Thoracic aorta (tissue), 2 donors: ENCODE measurements at regions not wholly inside any gene's neighbourhood (a gene's known extent, or its start where the extent isn't known, plus 50 kb on each side); places are given as distances from the start of the nearest gene placed in this dataset.

Experiments
- ATAC-seq: fragments of 150-250 bp; one replicate; pipeline ENCODE4 v1.8.0; 2017; ENCODE audit warnings: low read depth; ENCODE audit not compliant: insufficient number of reproducible peaks, low FRiP score
- DNase-seq: peaks from one replicate; pipeline ENCODE4 v3.0.0-alpha.2; 2020; ENCODE audit warnings: low spot score
- H3K27ac ChIP-seq, 2 donors: fragments of 200-600 bp; sonication (generic); 1 replicate in 1 of 2; 2 replicates in 1 of 2; pipeline ENCODE4 v1.5.1; 2016; ENCODE audit warnings: mild to moderate bottlenecking in 2 of 2, moderate library complexity in 2 of 2
- H3K27me3 ChIP-seq: fragments of 200-600 bp; sonication (generic); replicated peaks from 2 replicates; pipeline ENCODE4 v1.6.0; 2016; ENCODE audit warnings: mild to moderate bottlenecking; ENCODE audit not compliant: insufficient read depth
- H3K36me3 ChIP-seq: fragments of 200-600 bp; sonication (generic); one replicate; pipeline ENCODE4 v1.5.1; 2016
- H3K4me1 ChIP-seq, 2 donors: fragments of 200-600 bp; sonication (generic); 1 replicate in 1 of 2; 2 replicates in 1 of 2; pipeline versions ENCODE4 v1.5.1 to v1.6.0; 2016; ENCODE audit warnings: low read depth in 2 of 2, mild to moderate bottlenecking in 1 of 2; ENCODE audit not compliant: control insufficient read depth in 1 of 2
- H3K4me3 ChIP-seq: fragments of 200-600 bp; sonication (generic); 2 replicates; pipeline ENCODE4 v1.5.1; 2016; ENCODE audit warnings: mild to moderate bottlenecking
- H3K9me3 ChIP-seq: fragments of 200-600 bp; sonication (generic); 2 replicates; pipeline ENCODE4 v1.5.1; 2016
- CTCF ChIP-seq: fragments of 200-600 bp; sonication (generic); IDR thresholded peaks from one replicate; pipeline ENCODE4 v1.5.1; 2019; ENCODE audit warnings: antibody characterized with exemption

DNA sequence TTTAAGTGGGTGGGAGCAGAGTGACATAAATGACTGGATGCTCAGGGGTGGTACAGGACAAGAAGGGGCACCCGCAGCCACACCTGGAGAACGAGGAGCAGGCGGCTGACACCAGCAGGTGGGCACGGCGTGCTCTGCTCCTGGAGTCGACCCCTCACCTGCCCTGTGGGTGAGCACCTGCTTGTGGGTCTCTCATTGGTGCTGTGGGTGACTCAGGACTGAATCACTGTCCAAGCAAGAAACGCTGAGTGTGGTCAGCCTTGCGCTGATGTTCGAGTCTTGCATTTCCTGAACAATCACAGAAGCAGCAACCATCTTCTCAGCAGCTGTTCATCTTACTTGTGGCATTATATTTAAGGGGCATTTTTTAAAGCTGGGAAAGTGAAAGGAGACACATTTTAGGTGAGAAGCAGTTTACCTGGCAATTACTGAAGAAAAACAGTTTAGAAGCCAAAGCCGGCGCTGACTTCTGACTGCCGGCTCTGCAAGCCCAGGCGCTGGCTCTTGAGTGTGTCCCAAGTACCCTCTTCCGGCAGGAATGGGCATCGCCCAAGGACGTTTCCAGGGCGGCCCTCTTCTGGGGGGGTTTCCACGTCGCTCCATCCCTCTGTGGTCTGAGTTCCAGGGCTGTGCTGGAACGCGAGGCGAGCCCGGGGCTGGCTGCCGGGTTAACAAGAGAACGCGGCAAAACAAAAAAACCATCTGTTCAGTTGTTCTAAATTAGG lies 145.2 kb upstream of the PFKP start:
- H3K4me1 ChIP-seq = no peaks in the 10 kb centered on the region
- H3K27ac ChIP-seq = no peak overlapping the region
- no peaks in the 10 kb centered on the region for H3K27me3 ChIP-seq
- ATAC-seq (no peak), DNase-seq (no peak)
- H3K4me3 ChIP-seq = no peak overlapping the region
- H3K36me3 ChIP-seq = no peaks in the 10 kb centered on the region
- TF ChIP-seq CTCF = no peak
- H3K9me3 ChIP-seq = no peaks in the 10 kb centered on the region

GRCh38 chr10:2920637-2921036 lies 146.7 kb upstream of the PFKP start:
- DNase-seq = no peak
- Histone ChIP-seq H3K9me3 (no peaks in the 10 kb centered on the region), H3K4me1 (no peaks in the 10 kb centered on the region), H3K4me3 (no peak overlapping the region), H3K36me3 (no peaks in the 10 kb centered on the region), H3K27ac (no peak overlapping the region), H3K27me3 (no peaks in the 10 kb centered on the region)
- ATAC-seq = no peak
- TF ChIP-seq CTCF = no peak

- no peak for TF ChIP-seq CTCF
- Histone ChIP-seq H3K36me3 (no peaks in the 10 kb centered on the region), H3K4me1 (no peaks in the 10 kb centered on the region), H3K27me3 (no peaks in the 10 kb centered on the region), H3K4me3 (no peak overlapping the region), H3K9me3 (no peaks in the 10 kb centered on the region), H3K27ac (no peak overlapping the region)
- DNase-seq (no peak), ATAC-seq (no peak)
These were observed 147.2 kb upstream of the PFKP start for GRCh38 chr10:2920168-2920567.

DNA sequence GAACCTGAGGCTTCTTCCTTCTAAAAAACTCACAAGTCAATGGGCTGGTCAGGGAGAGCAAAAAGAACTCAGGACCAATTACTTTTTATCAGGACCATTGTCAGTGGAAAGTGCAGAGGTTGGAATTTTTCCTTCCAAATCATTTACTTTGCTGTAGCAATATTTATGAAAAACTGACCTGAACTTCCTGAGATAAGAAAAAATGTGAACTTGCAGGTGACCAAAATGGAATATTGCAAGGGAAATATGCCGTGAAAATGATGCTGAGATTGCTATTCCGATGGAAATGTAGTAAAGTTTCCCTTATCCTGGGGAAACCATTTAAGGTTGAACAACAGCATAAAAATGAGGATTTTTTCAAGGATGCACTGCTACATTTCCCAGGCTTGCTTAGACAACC lies 148.3 kb upstream of the PFKP start:
- no peak for TF ChIP-seq CTCF
- H3K27me3 ChIP-seq = no peaks in the 10 kb centered on the region
- no peaks in the 10 kb centered on the region for H3K36me3 ChIP-seq
- H3K9me3 ChIP-seq = no peaks in the 10 kb centered on the region
- no peak overlapping the region for H3K4me3 ChIP-seq
- H3K27ac ChIP-seq = no peak overlapping the region
- no peaks in the 10 kb centered on the region for H3K4me1 ChIP-seq
- no peak for DNase-seq
- ATAC-seq = no peak

GRCh38 chr10:2918489-2918888 lies 148.9 kb upstream of the PFKP start:
- Histone ChIP-seq H3K4me3 (no peak overlapping the region), H3K27me3 (no peaks in the 10 kb centered on the region)

More at GRCh38 chr10:2918489-2918888, 148.9 kb upstream of the PFKP start:
- Histone ChIP-seq H3K4me1 (no peaks in the 10 kb centered on the region), H3K9me3 (no peaks in the 10 kb centered on the region), H3K36me3 (no peaks in the 10 kb centered on the region), H3K27ac (no peak overlapping the region)
- no peak for TF ChIP-seq CTCF
- DNase-seq (no peak), ATAC-seq (no peak)
